ENCODE measurements at regions not wholly inside any gene's neighbourhood (a gene's known extent, or its start where the extent isn't known, plus 50 kb on each side); places are given as distances from the start of the nearest gene placed in this dataset.
"Not testable (repeated sequence)": the region's sequence is repeated elsewhere in the genome, so short reads cannot be mapped to it uniquely, and the experiment has no call there.

- H3K27me3 ChIP-seq: no peaks in the 10 kb centered on the region
- 78% methylated on average over 3 of the region's 3 CpGs for WGBS, 2 donors
- H3K9me3 ChIP-seq: no peaks in the 10 kb centered on the region
- intact Hi-C loops (cut with DNase I; ENCODE audit: low total_unique reads): no loop called here
- H3K4me3 ChIP-seq: no peak overlapping the region
- H3K36me3 ChIP-seq (ENCODE audit: low read depth, missing control alignments): no peaks in the 10 kb centered on the region
- H3K4me1 ChIP-seq: no peaks in the 10 kb centered on the region
- no peak overlapping the region for H3K27ac ChIP-seq
- DNase-seq: no peak
- TF ChIP-seq POLR2A (IDR thresholded peaks at IDR 0.05): no peak
- TF ChIP-seq CTCF (IDR thresholded peaks at IDR 0.05): no peak
Measured at GRCh38 chrX:8043121-8043520, 115.9 kb upstream of the PNPLA4 start.

GRCh38 chrX:8042304-8042703 is 115.1 kb upstream of the PNPLA4 start:
- Histone ChIP-seq H3K36me3 (ENCODE audit: low read depth, missing control alignments) (no peaks in the 10 kb centered on the region), H3K27ac (no peak overlapping the region), H3K4me1 (no peaks in the 10 kb centered on the region), H3K4me3 (no peak overlapping the region), H3K9me3 (no peaks in the 10 kb centered on the region), H3K27me3 (no peaks in the 10 kb centered on the region)
- 100% methylated on average over 1 of the region's 1 CpG for WGBS, 2 donors
- DNase-seq: no peak
- TF ChIP-seq CTCF (IDR thresholded peaks at IDR 0.05): no peak
- no peak for TF ChIP-seq POLR2A (IDR thresholded peaks at IDR 0.05)
- intact Hi-C loops (cut with DNase I; ENCODE audit: low total_unique reads): no loop called here

- DNase-seq; H3K27me3 ChIP-seq; H3K4me3 ChIP-seq; H3K27ac ChIP-seq; H3K4me1 ChIP-seq; H3K9me3 ChIP-seq; intact Hi-C loops (cut with DNase I; ENCODE audit: low total_unique reads); H3K36me3 ChIP-seq (ENCODE audit: low read depth, missing control alignments): not testable (repeated sequence)
- WGBS, 2 donors: 98 to 99% methylated on average over 7 of the region's 7 CpGs
Measured at GRCh38 chrX:8039711-8040110, 112.5 kb upstream of the PNPLA4 start.

GRCh38 chrX:8037593-8038348 is 110.6 kb upstream of the PNPLA4 start:
- intact Hi-C loops (cut with DNase I; ENCODE audit: low total_unique reads): no loop called here
- Histone ChIP-seq H3K27ac (no peak overlapping the region), H3K36me3 (ENCODE audit: low read depth, missing control alignments) (no peaks in the 10 kb centered on the region), H3K4me1 (no peaks in the 10 kb centered on the region), H3K27me3 (no peaks in the 10 kb centered on the region), H3K4me3 (no peak overlapping the region), H3K9me3 (no peaks in the 10 kb centered on the region)
- 32 to 54% methylated on average over 7 to 8 of the region's 8 CpGs for WGBS, 2 donors
- TF ChIP-seq CTCF (IDR thresholded peaks at IDR 0.05) (no peak), POLR2A (IDR thresholded peaks at IDR 0.05) (no peak)
- DNase-seq: no peak

DNA sequence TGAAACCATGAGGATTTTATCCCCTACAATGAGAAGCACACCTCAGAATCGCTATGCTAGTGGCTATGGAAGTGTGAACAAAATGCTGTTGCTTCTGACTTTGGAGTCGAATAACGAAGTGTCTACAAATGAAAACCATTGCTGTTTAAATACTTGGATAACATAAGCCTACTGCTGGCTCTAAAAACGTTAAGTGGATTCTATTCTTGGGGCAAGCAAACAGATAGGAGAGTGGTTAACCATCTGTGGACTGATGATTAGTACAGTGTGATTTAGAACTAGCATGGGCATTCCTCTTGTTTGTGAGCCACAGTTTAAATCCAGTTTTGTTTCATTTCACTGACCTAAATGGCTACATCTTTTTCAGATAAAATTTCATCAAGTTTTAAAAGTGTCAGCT is 109.7 kb upstream of the PNPLA4 start:
- 43 to 71% methylated on average over 4 of the region's 4 CpGs for WGBS, 2 donors
- no peak for DNase-seq
- no peaks in the 10 kb centered on the region for H3K4me1 ChIP-seq
- no peaks in the 10 kb centered on the region for H3K36me3 ChIP-seq (ENCODE audit: low read depth, missing control alignments)
- no peaks in the 10 kb centered on the region for H3K9me3 ChIP-seq
- intact Hi-C loops (cut with DNase I; ENCODE audit: low total_unique reads): no loop called here
- no peaks in the 10 kb centered on the region for H3K27me3 ChIP-seq
- no peak overlapping the region for H3K27ac ChIP-seq
- TF ChIP-seq POLR2A (IDR thresholded peaks at IDR 0.05) (no peak), CTCF (IDR thresholded peaks at IDR 0.05) (no peak)
- H3K4me3 ChIP-seq: no peak overlapping the region
